OCI-LY1 (cell line): ENCODE measurements at regions not wholly inside any gene's neighbourhood (a gene's known extent, or its start where the extent isn't known, plus 50 kb on each side); places are given as distances from the start of the nearest gene placed in this dataset.

Source experiments
- EZH2 ChIP-seq: fragments of 200-600 bp; sonication (generic), shearing (Covaris generic); IDR thresholded peaks from 2 replicates; pipeline ENCODE4 v1.8.0; 2017; ENCODE audit warnings: borderline replicate concordance, mixed run types, mild to moderate bottlenecking, antibody characterized with exemption, low read length, moderate library complexity, mixed read lengths
- TF ChIP-seq, protein P1 (sequence below): fragments of 200-600 bp; sonication (generic), shearing (Covaris generic); IDR thresholded peaks from 2 replicates; pipeline ENCODE4 v1.5.1; 2017; ENCODE audit warnings: mild to moderate bottlenecking, antibody characterized with exemption, low read length, moderate library complexity, mixed read lengths

DNA sequence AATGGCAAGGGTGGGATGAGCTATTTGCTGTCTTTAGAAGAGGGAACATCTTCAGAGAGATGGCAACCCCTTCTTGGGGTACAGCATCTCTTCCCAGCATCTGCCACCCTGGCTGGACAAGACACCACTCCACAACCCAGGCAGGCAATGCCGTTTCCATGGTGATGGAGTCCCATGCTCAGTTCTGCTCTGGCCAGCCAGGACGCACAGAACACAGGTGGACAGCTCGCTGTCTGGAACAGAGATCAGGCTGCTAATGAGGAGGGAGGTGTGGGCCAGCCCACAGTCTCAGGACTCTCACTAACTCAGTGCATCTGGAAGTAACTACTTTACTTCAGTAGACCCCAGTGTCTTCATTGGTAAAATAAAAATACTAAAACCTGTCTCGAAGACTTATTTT, 321.0 kb upstream of the CPEB2 start:
- TF ChIP-seq, protein P1, sequence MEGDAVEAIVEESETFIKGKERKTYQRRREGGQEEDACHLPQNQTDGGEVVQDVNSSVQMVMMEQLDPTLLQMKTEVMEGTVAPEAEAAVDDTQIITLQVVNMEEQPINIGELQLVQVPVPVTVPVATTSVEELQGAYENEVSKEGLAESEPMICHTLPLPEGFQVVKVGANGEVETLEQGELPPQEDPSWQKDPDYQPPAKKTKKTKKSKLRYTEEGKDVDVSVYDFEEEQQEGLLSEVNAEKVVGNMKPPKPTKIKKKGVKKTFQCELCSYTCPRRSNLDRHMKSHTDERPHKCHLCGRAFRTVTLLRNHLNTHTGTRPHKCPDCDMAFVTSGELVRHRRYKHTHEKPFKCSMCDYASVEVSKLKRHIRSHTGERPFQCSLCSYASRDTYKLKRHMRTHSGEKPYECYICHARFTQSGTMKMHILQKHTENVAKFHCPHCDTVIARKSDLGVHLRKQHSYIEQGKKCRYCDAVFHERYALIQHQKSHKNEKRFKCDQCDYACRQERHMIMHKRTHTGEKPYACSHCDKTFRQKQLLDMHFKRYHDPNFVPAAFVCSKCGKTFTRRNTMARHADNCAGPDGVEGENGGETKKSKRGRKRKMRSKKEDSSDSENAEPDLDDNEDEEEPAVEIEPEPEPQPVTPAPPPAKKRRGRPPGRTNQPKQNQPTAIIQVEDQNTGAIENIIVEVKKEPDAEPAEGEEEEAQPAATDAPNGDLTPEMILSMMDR = no peak
- no peak for TF ChIP-seq EZH2
